Thyroid gland (tissue), 4 donors: ENCODE measurements at regions not wholly inside any gene's neighbourhood (a gene's known extent, or its start where the extent isn't known, plus 50 kb on each side); places are given as distances from the start of the nearest gene placed in this dataset.

Experiments used
- CTCF ChIP-seq, 6 experiments: fragments of 200-600 bp in 3 of 6; fragments of 450-650 bp in 3 of 6; sonication (generic) in 3 of 6; IDR thresholded peaks; one replicate each; pipeline ENCODE4 v1.5.1; 2016 to 2019; ENCODE audit warnings: antibody characterized with exemption in 6 of 6, mild to moderate bottlenecking in 2 of 6, inconsistent platforms in 1 of 6, moderate library complexity in 1 of 6
- POLR2A ChIP-seq, 2 donors: fragments of 450-650 bp; IDR thresholded peaks; one replicate each; pipeline ENCODE4 v1.6.1; 2017; ENCODE audit warnings: antibody characterized with exemption in 2 of 2, mild to moderate bottlenecking in 2 of 2, moderate library complexity in 1 of 2

DNA sequence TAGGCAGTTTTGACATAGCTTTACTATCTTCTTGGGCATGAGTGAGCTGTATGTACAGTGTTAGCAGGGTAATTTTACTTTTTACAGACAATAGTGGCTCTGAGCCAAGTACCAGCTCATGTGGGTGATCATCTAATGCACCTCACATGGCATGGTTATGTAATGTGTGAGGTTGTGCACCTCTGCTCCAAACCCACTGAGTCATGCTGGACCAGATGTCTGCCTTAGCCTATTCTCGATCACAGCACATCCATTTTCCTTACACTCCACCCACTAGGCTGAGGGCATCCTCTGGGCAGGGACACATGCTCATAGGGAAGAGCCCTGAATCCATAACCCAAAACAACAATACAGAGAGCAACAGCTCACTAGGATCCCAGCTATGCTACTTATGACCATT, 71.6 kb upstream of the FBXL4 start:
- no peak for TF ChIP-seq CTCF (IDR thresholded peaks at IDR 0.05)
- TF ChIP-seq POLR2A (IDR thresholded peaks at IDR 0.05) = no peak
